PFSK-1 (cell line): ENCODE measurements at regions not wholly inside any gene's neighbourhood (a gene's known extent, or its start where the extent isn't known, plus 50 kb on each side); places are given as distances from the start of the nearest gene placed in this dataset.

Experiments
- FOXP2 ChIP-seq: optimal IDR thresholded peaks from 2 replicates; pipeline ENCODE3; 2011; ENCODE audit warnings: borderline replicate concordance, control low read depth, inconsistent platforms; ENCODE audit not compliant: insufficient read depth; ENCODE audit errors: extremely low read length, extremely low read depth
- POLR2AphosphoS5 ChIP-seq: IDR thresholded peaks from 2 replicates; pipeline ENCODE4 v1.6.1; 2012; ENCODE audit warnings: low read depth, mild to moderate bottlenecking, control low read depth, low read length, moderate library complexity
- REST ChIP-seq, 2 experiments: IDR thresholded peaks; 2 replicates each; pipeline versions ENCODE4 v1.6.1 to v1.8.0; 2011 to 2012; ENCODE audit warnings: low read depth in 2 of 2, low read length in 2 of 2, control low read depth in 1 of 2, inconsistent platforms in 1 of 2, mild to moderate bottlenecking in 1 of 2, moderate library complexity in 1 of 2; ENCODE audit not compliant: insufficient read depth in 1 of 2
- SIN3A ChIP-seq: IDR thresholded peaks from 2 replicates; pipeline ENCODE4 v1.6.1; 2012; ENCODE audit warnings: mild to moderate bottlenecking, low read length, moderate library complexity, borderline replicate concordance; ENCODE audit not compliant: insufficient read depth
- TAF1 ChIP-seq: IDR thresholded peaks from 2 replicates; pipeline ENCODE4 v1.6.1; 2012; ENCODE audit warnings: low read length, control low read depth, borderline replicate concordance; ENCODE audit not compliant: insufficient read depth

- TF ChIP-seq TAF1 (no peak), FOXP2 (no peak), POLR2AphosphoS5 (no peak), REST (IDR thresholded peaks at IDR 0.05; ENCODE audit: insufficient read depth in 1 of 2, low read depth in 2 of 2, low read length in 2 of 2) (no peak), SIN3A (no peak)
These were observed 72.3 kb upstream of the TOX2 start for GRCh38 chr20:43842126-43843020.

- TF ChIP-seq FOXP2 = no peak
- no peak for TF ChIP-seq TAF1
- no peak for TF ChIP-seq SIN3A
- no peak for TF ChIP-seq REST (IDR thresholded peaks at IDR 0.05; ENCODE audit: insufficient read depth in 1 of 2, low read depth in 2 of 2, low read length in 2 of 2)
- TF ChIP-seq POLR2AphosphoS5 = no peak
These were observed 74.1 kb upstream of the TOX2 start for GRCh38 chr20:43840382-43841070.

GRCh38 chr20:43839793-43840199 is 74.9 kb upstream of the TOX2 start:
- TF ChIP-seq POLR2AphosphoS5 = no peak
- no peak for TF ChIP-seq FOXP2
- no peak for TF ChIP-seq REST (IDR thresholded peaks at IDR 0.05; ENCODE audit: insufficient read depth in 1 of 2, low read depth in 2 of 2, low read length in 2 of 2)
- no peak for TF ChIP-seq TAF1
- no peak for TF ChIP-seq SIN3A

- no peak for TF ChIP-seq REST (IDR thresholded peaks at IDR 0.05; ENCODE audit: insufficient read depth in 1 of 2, low read depth in 2 of 2, low read length in 2 of 2)
- no peak for TF ChIP-seq TAF1
- TF ChIP-seq SIN3A = no peak
- TF ChIP-seq FOXP2 = no peak
- TF ChIP-seq POLR2AphosphoS5 = no peak
These were observed 76.0 kb upstream of the TOX2 start for GRCh38 chr20:43838703-43839060.
